ENCODE measurements at regions not wholly inside any gene's neighbourhood (a gene's known extent, or its start where the extent isn't known, plus 50 kb on each side); places are given as distances from the start of the nearest gene placed in this dataset.
"Not testable (repeated sequence)": the region's sequence is repeated elsewhere in the genome, so short reads cannot be mapped to it uniquely, and the experiment has no call there.

DNA sequence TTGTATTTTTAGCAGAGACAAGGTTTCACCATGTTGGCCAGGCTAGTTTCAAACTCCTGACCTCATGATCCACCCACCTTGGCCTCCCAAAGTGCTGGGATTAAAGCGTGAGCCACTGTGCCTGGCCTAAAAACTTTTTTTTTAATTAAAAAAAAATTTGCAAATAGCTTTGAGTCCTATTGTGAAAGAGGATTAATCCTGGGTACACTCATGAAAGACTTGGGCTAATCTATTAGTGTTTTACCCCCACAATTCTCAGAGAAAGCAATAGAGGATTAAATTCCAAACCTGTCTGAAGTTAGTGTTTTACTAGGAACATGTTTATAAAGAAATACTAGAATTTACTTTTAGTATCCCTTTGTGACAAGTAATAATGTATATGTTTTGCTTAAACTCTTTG is 76.9 kb upstream of the ITGB1 start:
- DNase-seq, result no peak

DNA sequence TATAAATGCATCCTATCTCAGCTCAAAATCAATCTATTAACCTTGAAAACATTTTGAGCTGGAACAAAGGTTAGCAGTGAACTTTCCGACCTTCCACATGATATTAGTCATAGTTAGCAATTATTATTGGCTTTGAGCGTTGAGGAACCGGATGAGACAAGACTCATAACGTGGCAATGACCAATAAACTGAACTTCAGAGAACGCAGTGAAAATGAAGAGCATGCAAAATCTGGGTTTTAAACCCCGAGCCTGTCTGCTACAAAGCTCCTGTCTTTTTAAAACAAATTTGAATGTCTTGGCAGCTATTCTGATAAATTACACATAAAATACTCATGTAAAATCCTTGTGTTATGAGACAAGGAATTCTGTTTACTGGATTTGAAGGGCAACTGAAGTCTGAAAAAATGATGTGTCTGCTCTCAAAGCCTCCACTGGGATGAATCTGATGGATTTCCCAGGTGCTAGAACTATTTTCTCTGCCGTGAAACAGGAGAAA is 74.7 kb upstream of the ITGB1 start:
- DNase-seq, result no peak

GRCh38 chr10:33031815-33032653 is 74.0 kb upstream of the ITGB1 start:
- DNase-seq, result no peak

GRCh38 chr10:33031171-33031570 is 73.1 kb upstream of the ITGB1 start:
- DNase-seq, result no peak

DNA sequence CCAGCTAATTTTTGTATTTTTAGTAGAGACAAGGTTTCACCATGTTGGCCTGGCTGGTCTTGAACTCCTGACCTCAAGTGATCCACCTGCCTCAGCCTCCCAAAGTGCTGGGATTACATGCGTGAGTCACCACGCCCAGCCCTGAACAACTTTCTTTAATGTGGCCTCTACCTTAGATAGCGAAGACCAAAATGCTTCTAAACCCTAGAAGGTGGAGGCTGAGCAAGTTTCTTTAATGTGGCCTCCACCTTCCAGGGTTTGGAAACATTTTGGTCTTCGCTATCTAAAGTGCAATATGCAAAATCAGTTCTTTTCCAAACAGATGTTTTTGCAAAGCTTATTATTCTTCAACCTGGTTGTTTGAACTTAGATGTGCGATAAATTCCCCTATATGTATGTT is 70.5 kb upstream of the ITGB1 start:
- not testable (repeated sequence) for DNase-seq

DNA sequence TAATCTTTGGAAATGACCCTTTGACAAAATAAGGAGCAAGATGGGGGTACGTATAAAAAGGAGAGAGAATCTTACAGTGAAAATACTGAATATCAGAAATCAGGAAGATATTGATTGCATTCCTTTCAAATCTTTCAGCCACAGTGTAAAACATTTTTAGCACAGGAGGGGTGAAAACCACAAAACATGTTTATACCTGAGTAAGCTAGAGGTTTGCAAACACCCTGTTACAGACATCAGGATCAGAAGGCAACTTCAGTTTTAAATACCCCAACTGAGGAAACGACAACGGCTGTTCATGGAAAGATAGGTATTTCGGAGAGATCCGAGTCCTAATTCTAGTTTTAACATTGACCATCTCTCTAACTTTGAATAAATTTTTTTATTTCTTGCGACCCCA is 69.1 kb upstream of the ITGB1 start:
- no peak for DNase-seq

DNA sequence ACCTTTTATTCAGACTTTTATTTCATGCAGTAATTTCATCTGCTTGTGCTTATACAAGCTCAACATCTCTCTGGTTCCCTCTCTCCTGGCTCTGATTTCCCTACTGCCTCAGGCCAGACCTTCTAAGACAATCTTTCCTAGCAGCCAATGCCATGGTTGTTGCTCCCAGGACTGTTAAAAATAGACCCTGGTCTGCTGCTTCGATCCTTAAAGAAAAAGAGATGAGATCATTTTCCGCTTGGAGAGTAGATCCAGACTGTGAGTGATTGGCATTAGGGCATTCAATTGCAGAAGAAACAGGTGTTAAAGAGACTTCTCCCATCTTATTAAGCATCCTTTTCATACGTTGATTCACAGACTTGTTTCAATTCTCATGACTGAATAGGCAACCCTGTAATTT is 68.4 kb upstream of the ITGB1 start:
- no peak for DNase-seq

GRCh38 chr10:33025910-33026309 is 67.9 kb upstream of the ITGB1 start:
- no peak for DNase-seq

DNA sequence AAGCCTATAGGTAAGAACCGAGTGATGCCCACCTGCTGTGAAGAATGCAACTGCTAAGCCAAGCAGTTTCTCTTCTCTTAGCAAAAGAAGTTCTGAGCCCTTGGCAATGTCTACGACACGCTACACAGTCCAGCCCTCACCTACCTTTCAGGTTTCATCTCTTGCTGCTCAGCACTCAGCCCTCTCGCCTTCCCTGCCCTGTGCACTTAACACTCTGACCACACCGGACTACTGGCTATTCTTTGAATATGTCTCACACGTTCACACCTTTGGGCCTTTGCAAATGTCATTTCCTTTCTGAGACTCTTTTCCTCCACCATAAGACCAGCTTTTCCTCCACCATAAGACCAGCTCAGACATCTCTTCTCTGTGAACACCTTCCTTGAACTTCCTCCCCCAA is 67.0 kb upstream of the ITGB1 start:
- DNase-seq, result no peak

DNA sequence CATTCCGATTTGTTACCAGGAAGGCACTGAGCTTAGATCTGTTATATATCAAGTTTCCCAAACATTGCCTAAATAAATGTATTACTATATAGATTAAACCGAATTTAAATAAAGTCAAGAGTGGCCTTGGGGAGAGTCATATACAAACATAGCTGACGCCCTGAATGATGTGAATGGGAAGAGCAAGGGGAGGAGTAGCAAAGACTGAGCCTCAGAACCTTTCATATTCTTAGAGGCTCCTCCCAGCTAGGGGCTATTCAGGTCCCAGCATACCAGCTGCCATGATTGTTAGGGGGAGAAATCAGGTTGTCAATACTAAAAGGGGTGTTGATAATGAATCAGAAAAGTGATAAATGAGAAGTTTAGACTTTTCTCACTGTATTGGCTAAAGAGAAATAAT is 64.7 kb upstream of the ITGB1 start:
- no peak for DNase-seq

DNA sequence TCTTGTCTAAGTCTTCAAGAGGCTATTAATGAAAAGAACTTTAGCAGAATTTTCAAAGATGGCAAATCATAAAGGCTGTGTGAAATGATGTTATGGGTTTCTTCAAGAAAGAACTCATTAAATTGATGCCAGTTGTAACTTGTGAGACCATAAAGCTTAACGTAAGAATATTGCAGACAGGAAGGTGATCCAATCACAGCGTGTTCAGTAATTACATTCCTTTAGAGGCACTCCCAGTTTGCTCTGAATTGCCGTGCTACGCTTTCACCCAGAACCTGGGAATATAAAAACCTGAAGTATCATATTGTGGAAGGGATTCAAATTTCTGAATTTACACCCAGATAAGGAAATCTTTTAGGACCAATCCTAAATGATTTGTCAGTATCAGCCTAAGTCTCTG is 64.1 kb upstream of the ITGB1 start:
- DNase-seq, result no peak

DNA sequence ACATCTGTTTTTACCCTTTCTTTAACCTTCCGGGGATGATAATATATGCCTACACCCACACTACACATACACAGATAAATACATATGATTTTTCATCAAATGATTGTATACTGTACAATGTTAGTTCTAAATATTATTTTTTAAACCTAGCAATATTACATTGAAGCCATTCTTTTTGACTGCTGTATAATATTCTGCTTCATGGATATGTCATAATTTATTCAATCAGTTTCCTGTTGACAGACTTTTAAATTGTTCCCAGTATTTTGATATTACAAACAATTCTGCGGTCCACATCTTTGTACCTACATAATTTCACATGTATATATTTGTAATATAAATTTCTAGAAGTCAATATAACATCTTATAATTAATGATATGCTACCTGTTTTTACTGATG is 59.0 kb upstream of the ITGB1 start:
- DNase-seq, result no peak

DNA sequence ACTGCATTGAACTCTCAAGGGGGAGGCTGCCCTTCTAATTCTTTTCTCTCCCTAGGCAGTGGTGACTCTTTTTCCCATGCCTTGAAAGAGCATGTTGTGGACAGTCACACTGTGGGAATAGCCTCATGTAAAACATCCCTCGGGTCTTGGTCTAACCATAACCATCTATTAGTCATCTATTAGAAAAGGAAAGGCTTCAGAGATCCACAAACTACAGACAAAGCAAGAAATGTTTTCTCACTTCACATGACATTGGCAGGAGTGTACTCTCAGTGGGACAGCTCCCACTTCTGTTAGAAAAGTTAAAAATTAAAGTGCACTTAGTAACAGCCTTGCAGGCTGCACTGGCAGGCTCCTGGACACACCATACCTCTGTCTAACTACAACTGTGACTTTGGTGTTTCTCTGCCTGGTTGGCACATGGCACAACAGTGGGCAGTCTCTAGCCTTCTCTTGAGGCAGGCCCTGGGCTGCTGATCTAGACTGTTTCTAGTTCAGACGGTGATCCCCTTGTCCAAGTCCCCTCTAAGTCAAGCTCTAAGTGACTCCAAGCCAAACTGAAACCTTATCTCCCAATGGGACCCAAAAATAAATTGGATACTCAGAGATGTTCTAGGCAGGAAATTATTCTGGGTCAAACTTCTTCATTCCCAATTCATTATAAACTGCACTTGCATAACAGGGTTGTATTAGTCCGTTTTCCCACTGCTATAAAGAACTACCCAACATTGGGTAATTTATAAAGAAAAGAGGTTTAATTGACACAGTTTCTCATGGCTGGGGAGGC is 57.9 kb upstream of the ITGB1 start:
- no peak for DNase-seq

- DNase-seq, result not testable (repeated sequence)
These were observed 55.3 kb upstream of the ITGB1 start for GRCh38 chr10:33013331-33013730.

GRCh38 chr10:33012306-33012705 is 54.3 kb upstream of the ITGB1 start:
- DNase-seq, result no peak

DNA sequence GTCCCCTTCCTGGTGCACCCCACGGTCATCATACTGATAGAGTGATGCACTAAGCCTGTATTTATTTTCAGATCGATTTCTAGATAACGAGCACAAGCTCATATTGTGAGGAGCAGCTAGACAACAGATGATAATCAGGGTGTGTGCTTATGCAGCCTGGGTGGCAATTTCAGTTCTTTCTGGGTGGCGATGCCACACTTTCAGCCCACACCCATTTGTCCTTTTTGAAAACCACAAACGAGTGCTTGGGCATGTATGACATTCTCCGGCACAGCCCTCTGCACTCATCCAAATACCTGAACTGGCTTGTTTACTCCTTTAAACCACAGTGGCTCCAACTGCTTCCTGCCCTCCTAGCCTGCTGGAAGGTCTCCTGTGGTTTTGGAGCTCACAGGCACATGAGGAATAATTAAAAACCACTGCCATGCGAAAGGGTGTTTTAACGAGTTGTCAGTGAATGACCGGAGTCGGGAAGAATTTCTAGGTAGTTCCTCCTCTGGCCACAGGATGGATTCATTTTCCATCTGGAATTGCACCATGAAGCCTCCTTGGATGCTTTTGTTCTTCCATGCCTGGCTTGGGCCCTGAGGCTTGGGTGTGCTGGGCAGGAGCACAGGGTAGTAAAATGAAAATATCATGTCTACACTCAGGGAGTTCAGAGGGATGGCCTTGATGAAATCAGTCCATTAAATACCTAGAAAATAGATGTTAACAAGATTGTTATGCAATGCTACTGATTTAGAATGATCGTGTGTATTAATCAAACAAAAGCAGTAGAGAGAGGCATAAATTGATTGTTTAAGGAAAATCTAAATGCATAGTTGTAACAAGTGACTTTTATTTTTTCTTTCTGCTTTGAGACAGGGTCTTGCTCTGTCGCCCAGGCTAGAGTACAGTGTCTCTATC is 52.4 kb upstream of the ITGB1 start:
- no peak for DNase-seq

GRCh38 chr10:33009244-33010131 is 51.5 kb upstream of the ITGB1 start:
- no peak for DNase-seq

DNA sequence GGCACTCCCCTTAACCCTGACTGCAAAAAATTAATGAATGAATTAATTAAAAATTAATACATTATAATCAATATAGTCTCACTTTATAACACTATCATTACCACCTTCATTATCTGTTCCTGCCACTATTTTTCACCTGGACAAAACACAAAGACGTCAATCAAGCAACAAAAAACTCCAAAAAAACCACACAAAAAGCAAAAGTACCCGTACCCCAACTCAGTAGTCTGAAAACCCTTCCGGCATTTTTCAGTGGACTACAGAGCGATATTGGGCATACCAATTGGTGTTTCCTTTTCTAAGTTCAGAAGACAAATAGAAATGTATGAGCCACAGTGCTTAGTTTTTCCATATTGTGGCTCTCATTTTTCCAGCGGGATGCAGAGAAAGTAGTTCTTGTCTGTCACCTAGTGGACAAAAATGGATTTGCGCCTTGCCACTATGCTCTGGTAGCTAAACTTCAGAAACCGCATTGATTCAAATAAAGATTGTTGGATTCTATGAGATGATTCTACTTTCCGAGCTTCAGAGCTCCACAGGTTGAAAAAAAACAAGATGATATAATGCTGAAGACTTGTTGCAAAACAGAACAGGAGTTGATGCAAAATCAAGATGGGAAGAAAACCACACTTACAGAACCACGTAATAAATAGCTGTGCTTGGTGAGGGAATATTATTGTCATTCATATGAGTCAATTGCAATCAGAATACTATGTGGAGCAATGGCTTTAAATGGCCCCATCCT is 50.6 kb upstream of the ITGB1 start:
- DNase-seq, result peak; percentile 47

- DNase-seq, result not testable (repeated sequence)
These were observed 49.8 kb upstream of the ITGB1 start for GRCh38 chr10:33007731-33008381.

Measured in NCI-H1105 treated with DMSO at 0.1 percent for 48 hours (cell line).